HG02938 (cell line): ENCODE measurements at regions not wholly inside any gene's neighbourhood (a gene's known extent, or its start where the extent isn't known, plus 50 kb on each side); places are given as distances from the start of the nearest gene placed in this dataset.

Experiments
- ATAC-seq: cut with Tn5 transposase; IDR thresholded peaks from one replicate; pipeline ENCODE4 v1.9.1; 2021; ENCODE audit warnings: mild to moderate bottlenecking, moderate library complexity; ENCODE audit not compliant: unreplicated experiment

DNA sequence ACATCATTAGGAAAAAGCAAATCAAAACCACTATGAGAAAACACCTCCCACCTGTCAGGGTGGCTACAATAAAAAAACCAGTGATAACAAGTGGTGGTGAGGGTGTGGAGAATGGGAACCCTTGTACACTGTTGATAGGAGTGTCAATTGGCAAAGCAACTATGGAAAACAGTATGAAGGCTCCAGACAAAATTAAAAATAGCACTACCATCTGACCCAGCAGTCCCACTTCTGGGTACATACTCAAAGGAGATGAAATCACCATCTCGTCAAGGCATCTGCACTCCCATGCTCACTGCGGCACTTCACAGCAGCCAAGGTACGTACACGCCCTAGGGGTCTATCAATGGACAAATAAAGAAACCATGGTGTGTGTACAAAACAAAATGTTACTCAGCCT, 715.1 kb downstream of the UQCRFS1 start:
- ATAC-seq, result no peak

DNA sequence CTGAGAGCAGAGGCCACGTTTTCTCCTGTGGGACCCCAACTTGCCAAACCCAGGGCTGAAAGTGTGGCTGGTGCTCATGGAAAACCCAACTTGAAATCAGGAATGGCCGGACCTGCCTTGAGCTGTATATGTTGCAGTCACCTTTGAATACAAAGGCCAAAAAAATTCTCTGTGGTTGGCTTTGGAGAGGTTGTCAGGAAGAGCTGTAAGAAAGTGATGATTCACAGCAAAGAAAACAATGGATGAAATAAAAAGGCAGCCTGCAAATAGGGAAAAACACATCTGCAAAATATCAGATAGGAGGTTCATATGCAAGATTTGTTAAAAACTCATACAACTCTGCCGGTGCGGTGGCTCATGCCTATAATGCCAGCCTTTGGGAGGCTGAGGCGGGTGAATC, 715.8 kb downstream of the UQCRFS1 start:
- no peak for ATAC-seq

DNA sequence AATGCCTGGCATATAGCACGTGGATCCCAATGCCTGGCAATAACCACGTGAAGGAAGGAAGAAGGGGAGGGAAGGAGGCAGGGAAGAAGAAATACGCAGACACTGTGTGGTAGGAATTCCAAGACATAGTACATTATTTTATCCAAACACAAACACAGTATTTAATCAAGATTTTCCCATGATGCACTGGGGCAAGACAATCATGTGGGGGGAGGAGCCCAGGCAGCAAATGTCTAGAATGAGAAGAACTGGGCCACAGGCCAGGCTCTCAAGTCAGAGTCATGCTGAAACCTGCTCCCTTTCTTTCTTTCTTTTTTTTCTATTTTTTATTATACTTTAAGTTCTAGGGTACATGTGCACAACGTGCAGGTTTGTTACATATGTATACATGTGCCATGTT, 717.9 kb downstream of the UQCRFS1 start:
- ATAC-seq, result no peak

DNA sequence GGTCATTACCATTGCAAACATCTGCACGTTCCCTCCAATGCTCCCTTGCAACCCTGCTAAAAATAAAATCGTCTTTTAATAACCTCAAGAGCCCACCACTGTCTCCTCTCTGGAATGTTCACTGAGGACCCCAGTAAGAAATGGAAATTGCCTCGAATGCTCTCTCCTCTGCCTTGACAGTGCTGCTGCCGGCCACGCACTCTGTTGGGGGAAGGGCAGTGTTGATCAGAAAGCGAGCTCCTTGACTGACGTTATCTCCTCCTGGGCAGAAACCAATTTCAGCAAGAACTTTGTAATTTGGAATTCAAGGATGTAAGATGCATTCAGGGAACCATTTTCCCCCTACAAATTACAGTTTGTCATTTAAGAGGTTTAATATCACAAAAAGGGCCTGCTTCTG, 718.5 kb downstream of the UQCRFS1 start:
- no peak for ATAC-seq

DNA sequence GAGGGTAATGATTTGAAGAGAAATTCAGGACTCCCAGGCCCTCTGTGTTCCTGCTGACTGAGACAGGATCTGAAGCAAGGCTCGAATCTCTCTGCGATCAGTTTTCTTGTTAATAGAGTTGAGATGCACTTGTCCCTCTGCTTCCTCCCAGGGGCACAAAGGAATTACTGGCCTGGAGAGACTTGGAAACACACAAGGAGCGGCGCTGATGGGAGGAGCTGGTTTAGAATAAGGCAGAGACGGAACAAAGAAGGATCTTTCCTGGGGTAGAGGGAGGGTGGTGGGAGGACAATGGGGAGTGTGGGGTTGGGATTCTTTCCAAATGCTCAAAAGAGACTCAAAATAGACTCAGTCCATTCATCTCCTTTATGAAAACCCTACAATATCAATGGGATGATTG, 719.1 kb downstream of the UQCRFS1 start:
- no peak for ATAC-seq

DNA sequence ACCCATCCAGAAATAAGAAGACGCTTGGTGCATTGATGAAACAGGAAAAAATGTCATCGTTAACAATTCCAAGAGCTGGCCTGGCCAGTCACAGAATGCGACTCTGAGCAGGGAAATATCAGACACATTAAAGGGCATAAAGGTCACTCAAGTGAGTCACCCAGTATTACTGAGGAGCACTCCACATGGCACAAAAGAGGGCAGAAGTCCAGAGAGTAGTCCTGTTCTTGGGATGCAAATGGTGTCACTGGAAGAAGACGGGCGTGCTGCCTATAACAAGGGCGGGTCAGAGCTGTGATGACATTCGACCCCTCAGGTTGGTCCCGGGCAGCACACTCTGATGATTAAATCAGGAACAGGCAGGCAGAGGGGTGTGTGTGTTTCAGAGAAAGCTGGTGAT, 720.3 kb downstream of the UQCRFS1 start:
- no peak for ATAC-seq

DNA sequence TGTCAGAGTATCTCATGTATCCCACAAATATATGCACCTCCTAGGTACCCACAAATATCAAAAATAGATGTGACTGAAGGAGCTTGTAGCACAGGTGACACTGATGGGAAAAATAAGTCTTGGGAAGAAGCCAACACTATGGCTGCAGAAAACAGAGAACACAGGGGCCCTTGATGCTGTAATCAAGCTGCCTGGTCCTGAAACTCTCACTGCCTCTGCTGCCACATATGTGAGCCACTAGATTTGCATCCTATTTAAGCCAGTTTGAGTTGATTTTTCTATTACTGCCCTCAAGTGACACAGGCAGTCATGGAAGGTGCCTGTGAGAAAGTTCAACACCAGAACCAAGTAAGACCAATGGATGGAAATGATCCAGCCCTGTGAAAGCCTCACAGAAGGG, 720.8 kb downstream of the UQCRFS1 start:
- no peak for ATAC-seq

DNA sequence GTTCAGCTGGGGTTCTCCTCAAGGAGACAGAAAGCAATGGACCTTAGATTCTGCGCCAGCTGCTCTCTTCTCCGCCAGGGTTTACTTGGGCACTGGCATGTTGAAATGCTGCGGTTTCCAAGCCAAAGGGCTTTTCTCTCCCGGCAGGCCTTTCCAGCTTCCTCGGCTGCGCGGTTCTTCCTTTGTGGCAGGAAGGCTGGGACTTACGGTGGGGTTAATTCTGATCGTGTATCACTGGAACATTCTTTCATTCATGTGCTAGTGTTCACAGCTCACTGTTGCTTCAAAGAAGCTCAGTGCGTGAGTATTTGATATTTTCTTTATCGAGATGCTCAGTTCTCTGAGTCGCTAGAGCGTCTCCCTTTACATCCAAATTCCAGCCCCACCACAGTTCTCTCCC, 723.2 kb downstream of the UQCRFS1 start:
- no peak for ATAC-seq

DNA sequence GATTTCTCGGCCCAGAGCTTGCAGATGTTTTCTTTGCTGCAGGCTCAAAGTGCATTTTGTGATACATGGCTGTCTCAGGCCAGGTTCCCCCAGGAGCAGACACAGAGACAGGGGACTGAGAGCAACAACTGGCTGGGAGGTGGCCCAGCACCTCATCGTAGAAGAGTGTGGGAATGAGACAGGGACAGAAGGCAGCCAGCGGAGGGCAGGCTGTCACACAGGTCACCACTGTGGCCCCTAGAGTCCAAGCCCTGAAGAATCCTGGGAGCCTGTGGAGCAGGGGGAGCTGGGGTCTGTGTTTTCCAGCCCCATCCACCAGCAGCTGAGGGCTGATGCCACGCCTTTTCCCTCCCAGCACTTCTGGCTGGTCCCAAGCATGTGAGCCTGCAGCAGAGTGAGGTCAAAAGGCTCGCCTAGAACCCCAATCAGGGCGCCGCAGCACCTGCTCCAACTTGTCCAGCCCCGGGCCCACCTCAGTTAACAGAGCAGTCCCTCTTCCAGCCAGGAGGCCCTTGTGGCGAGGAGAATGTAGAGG, 723.8 kb downstream of the UQCRFS1 start:
- ATAC-seq, result no peak

DNA sequence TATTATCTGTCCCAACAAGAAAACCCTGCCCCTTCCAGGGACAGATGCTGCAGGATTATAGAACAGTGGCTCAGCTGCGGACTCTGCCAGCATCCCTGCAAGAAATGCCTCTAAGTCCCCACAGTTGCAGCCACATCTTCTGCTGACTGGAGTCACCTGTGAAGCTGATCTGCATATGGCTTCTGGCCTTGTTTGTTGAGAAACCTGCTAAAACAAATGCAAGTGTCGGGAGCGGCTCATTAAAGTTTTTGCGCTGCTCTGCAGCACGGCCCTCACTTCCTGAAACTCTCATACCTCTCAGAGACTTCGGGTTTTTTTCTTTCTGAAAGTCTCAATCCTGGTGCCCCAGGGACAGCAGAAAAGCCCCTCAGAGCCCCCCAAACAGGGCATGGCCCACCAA, 725.0 kb downstream of the UQCRFS1 start:
- ATAC-seq, result no peak

DNA sequence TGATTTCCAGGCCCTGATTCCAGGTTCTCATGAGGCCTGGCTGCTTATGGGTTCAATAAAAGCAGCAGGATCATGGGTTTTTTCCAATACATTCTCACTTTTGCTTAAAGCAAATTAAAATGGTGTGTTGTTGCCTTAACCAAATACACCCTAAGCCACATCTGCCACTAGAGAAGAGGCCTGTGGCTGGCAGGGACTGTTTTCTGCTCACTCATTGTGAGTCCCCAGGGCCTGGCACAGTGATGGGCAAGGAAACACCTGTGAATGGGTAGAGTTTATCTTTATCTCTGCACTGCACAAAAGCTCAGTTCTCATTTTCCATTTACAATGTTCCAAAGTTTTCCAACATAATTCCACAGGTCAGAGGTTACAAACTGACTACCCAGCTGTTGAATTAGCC, 726.0 kb downstream of the UQCRFS1 start:
- ATAC-seq, result no peak

DNA sequence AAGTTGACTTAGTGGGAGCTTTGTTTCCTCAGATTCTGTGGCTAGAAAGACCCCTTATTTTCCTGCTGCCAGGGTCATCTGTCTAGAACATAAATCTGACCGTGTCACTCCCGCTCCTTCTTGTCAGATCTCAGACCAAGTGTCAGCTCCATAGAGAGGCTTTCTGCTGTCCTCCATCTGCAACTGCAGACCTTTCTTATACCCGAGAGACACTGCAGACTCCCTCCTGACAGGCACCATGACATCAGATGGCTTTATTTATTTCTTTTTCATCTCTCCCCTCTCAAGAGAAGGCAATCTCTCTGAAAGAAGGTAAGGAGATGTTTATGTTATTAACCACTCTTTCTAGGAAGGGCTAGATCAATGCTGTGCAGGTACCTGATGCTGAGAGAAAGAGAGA, 726.5 kb downstream of the UQCRFS1 start:
- ATAC-seq, result no peak

DNA sequence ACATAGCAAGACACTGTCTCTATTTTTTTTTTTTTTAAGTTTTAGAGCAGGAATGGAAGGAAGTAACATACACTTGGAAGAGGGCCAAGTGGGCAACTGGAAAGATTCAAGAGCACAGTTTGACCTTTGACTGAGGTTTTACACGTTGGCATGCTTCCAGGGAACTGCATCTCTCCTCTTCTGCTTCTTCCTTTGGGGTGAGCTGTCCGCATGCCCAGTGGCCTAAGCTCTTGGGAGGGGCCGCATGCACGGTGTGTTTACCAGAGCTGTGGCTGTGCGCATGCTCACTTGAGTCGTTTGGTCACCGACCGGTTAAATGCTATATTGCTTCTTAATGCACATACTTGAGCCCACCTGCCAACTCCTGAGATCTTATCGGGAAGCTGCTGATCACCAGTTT, 727.7 kb downstream of the UQCRFS1 start:
- no peak for ATAC-seq

DNA sequence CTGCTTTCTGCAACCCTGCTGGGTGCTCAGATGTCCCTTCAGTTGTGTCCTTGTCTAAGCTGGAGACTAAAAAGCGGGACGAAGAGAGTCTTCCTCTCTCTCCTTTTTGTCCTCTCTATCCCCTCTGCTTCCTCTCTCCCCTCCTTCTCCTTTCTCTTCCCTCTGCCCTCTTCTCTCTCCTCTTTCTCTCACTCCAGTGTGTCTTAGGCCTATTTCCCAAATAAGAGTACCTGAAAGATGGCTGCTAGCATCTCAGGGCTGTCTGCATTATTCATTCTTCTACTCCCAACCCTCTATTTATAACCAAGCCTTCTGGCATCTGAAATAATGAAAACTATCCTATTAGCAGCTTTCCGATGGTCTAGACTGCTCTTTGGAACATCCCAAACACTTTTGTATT, 729.8 kb downstream of the UQCRFS1 start:
- no peak for ATAC-seq

DNA sequence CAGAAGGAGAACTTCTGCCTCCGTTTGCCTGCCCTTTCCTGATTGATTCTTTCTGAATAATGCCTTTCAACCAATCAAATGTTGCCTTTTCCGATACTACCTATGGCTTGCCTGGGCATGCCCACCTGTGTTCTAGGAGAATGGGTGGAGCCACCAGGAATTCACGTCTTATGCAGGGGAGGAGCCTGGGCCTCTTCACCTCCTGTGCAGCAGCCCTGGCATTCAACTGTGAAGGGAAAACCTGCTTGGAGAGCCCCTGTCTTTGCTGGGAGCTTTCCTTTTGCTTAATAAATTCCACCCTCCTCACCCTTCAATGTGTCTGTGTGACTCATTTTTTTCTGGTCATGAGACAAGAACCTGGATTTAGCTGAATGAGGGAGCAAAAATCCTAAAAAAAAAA, 730.7 kb downstream of the UQCRFS1 start:
- no peak for ATAC-seq

DNA sequence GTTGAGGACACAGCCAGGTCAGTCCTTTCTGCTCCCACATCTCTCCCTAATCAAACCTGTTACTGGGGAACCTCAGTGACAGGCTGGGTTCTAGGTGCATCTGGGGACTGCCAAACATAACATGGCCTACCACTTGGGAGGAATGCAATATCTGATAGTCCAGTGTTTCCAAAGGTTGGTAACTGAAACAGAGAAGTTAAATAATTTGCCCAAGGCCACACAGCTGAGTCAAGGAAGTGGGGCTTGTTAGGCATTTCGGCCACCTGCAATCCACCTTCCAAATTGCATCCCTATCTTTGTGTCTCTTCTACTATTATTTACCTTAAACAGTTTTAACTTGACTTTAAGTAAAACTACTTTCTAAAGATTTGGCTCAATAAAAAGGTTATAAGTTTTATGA, 731.3 kb downstream of the UQCRFS1 start:
- ATAC-seq, result no peak

DNA sequence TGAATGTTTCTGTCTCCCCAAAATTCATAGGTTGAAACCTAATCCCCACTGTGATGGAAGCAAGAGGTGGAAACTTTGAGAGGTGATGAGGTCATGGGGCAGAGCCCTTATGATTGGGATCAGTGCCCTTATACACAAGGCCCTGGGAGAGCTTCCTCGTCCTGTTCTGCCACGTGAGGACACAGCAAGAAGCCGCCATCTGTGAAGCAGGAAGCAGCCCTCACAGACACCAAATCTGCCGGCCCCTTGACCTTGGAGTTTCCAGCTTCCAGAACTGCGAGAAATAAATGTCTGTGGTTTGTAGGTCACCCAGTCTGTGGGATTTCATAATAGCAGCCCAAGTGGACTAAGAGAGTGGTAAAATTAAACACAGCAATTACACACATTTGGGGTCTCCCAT, 737.4 kb downstream of the UQCRFS1 start:
- no peak for ATAC-seq

DNA sequence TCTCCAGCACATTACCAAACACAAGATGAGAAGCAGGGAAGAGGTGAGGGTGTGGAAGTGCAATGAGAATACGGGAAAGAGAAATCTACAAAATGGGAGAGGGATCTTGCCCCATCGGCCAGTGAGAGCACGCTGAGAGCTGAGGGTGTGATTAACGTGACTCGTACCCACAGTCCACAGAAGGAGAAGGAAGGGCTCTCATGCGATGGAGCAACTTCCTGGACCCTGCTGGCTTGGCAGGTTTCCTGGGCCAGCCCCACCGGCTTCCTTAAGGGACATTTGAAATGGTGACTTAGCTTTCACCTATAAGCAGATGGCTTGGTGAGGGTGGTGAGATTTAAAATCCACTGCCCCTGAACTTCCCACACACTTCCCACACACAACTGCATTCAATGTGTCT, 740.1 kb downstream of the UQCRFS1 start:
- ATAC-seq, result no peak

DNA sequence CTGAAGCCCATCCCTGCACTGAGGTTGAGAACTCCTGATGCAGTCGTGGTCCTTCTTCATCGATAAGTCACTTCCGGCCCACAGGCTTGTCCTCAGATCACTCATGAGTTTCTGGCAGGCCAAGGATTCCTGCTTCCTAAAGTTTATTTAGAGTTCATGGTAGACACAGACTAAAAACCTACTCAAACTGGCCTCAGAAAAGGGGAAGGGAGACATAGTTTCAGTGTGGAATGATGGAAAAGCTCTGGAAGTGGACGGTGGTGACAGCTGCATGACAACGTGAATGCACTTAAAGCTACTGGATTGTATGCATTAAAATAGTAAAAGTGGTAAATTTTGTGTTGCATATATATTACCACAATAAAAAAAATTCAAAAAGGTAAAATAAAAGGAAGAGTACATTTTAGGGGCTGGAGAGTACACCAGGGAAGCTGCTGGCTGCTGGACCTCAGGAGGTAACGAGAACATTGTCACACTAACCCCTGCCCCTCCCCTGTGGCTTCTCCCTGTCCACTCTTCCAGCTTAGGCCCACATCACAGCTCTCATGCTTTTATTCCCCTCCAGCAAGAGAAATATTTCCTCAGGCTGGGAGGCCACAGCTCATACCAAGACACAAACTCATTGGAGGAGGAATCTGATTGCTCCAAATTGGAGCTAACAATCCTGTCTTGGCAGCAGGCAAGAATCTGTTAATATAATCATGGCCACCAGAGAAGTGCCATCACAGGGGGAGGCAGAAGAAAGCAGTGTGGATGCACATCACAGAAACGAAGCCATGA, 741.0 kb downstream of the UQCRFS1 start:
- ATAC-seq, result no peak

DNA sequence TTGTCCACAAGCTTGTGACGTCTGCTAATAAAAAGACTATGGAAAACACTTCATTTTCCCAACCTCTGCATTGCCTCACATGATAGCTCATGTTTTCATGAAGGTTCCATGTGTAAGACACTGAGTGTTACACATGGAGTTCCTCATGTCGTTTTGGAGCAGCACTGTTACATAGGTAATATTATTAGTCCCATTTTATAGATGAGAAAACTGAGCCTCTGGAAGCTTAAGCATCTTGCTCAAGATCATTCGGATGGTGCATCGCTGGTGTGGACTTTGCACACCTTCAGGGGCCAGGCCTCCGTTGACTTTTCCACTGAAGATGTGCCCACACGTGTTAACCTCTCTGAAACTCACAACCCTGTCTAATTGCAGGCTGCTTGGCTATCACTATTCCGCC, 743.4 kb downstream of the UQCRFS1 start:
- ATAC-seq, result no peak

DNA sequence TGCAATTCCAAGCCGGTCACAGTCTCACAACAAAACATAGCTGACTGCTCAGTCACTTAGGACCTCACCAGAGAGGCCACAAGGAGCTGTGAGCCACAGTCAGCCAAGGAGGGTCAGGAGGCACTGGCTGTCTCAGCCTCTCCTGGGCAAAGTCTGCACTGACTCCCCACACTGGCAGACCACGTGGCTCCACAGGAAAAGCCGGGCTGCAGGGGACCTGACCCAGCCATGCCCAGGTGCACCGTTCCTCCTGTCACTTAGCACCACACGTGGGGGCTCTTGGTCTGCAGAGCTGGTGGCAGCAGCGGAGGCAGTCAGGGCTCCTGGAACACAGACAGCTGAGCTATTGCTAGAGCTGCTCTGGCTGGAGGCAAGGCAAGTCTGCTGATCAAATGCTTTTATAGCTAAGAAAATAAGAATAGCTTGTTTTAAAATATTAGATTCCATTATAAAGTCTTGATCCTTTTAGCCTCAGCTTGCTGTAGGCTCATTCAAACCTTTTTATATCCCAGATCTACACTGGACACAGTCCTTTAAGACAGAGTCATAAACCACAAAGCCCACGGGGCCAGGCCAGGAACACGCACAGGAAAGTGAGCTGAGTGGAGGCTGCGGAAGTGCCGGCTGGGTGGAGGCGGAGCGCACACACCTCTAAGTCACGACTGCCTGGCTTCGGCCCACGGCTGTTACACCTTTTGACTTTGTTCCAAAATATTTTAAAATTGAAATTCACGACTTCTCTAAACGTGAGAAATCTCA, 744.1 kb downstream of the UQCRFS1 start:
- no peak for ATAC-seq
